ENCODE measurements at regions not wholly inside any gene's neighbourhood (a gene's known extent, or its start where the extent isn't known, plus 50 kb on each side); places are given as distances from the start of the nearest gene placed in this dataset.

DNA sequence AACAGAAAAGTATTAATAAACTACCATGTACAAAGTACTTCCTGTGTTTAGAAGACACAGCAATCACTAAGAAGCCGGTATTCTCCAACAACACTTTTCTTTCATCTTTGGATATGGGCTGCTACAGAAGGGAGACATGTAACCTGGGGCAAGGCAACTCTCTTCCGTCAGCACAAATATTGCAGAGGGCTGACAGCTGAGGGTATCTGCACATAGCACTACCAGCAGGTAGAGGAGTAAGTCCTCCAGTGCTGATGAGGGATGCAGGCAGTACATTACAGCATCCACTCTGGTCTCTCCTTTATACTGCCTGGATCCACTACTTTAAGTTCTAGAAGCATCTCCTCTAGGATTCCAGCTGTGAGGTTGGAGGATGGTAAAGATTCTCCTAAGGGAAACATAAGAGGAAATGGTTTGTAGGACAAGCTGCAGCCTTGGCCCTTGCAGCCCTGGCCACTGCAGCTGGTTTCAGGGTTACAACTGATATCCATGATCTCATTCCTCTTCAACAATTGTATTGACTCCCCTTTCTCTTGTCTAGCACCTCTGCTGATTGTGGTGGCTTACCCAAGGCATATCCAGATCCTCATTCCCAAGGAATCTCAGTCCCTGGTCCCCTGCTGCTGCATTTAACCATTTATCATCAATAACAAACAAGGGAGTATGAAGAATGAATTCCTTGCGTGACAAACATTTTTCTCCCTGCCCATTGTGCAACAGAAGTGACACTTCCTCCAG, 110.7 kb upstream of the ADGRF1 start:
- TF ChIP-seq, protein P1, sequence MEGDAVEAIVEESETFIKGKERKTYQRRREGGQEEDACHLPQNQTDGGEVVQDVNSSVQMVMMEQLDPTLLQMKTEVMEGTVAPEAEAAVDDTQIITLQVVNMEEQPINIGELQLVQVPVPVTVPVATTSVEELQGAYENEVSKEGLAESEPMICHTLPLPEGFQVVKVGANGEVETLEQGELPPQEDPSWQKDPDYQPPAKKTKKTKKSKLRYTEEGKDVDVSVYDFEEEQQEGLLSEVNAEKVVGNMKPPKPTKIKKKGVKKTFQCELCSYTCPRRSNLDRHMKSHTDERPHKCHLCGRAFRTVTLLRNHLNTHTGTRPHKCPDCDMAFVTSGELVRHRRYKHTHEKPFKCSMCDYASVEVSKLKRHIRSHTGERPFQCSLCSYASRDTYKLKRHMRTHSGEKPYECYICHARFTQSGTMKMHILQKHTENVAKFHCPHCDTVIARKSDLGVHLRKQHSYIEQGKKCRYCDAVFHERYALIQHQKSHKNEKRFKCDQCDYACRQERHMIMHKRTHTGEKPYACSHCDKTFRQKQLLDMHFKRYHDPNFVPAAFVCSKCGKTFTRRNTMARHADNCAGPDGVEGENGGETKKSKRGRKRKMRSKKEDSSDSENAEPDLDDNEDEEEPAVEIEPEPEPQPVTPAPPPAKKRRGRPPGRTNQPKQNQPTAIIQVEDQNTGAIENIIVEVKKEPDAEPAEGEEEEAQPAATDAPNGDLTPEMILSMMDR (IDR thresholded peaks at IDR 0.05), result no peak
- no peak for TF ChIP-seq POLR2A (IDR thresholded peaks at IDR 0.05)

All from gastroesophageal sphincter (tissue), 3 donors.